Keratinocyte (primary cell): ENCODE measurements at regions not wholly inside any gene's neighbourhood (a gene's known extent, or its start where the extent isn't known, plus 50 kb on each side); places are given as distances from the start of the nearest gene placed in this dataset.

Experiments
- DNase-seq: peaks from one replicate; pipeline ENCODE4 v3.0.0-alpha.2; 2011; ENCODE audit warnings: low read depth, missing footprints, low spot score
- FAIRE-seq: peaks from 2 replicates; lab custom pipeline; 2011; peaks lifted over from hg19 to GRCh38; lab: Jason Lieb, UNC
- H2AFZ ChIP-seq: 2 replicates; pipeline ENCODE4 v1.6.0; 2012; ENCODE audit warnings: low read length, control low read depth, inconsistent platforms; ENCODE audit not compliant: control insufficient read depth
- H3K27ac ChIP-seq: 2 replicates; pipeline ENCODE4 v1.5.1; 2011; ENCODE audit warnings: low read length; ENCODE audit not compliant: control insufficient read depth, insufficient read depth
- H3K27me3 ChIP-seq: 3 replicates; pipeline ENCODE4 v1.6.0; 2011; ENCODE audit warnings: low read length; ENCODE audit not compliant: control insufficient read depth, insufficient read depth; ENCODE audit errors: extremely low read depth
- H3K36me3 ChIP-seq, 2 experiments: 2 replicates in 1 of 2; 3 replicates in 1 of 2; pipeline ENCODE4 v1.5.1; 2011; ENCODE audit warnings: low read length in 2 of 2, mild to moderate bottlenecking in 1 of 2; ENCODE audit not compliant: control insufficient read depth in 2 of 2, insufficient read depth in 2 of 2; ENCODE audit errors: extremely low read depth in 1 of 2
- H3K4me1 ChIP-seq: 3 replicates; pipeline ENCODE4 v1.5.1; 2011; ENCODE audit warnings: low read length; ENCODE audit not compliant: control insufficient read depth, insufficient read depth; ENCODE audit errors: extremely low read depth
- H3K4me2 ChIP-seq: 3 replicates; pipeline ENCODE4 v1.6.0; 2011; ENCODE audit warnings: low read depth, low read length; ENCODE audit not compliant: control insufficient read depth, insufficient read depth; ENCODE audit errors: extremely low read depth
- H3K4me3 ChIP-seq, 3 experiments: fragments of 200-600 bp in 1 of 3; sonication (generic) in 1 of 3; 2 replicates in 2 of 3; 3 replicates in 1 of 3; pipeline ENCODE4 v1.5.1; 2011 to 2016; ENCODE audit warnings: low read length in 3 of 3, mild to moderate bottlenecking in 3 of 3, control low read depth in 2 of 3, inconsistent platforms in 1 of 3, low read depth in 1 of 3, mixed read lengths in 1 of 3, mixed run types in 1 of 3, moderate library complexity in 1 of 3; ENCODE audit not compliant: control insufficient read depth in 2 of 3, insufficient read depth in 2 of 3; ENCODE audit errors: extremely low read depth in 1 of 3
- H3K79me2 ChIP-seq: 2 replicates; pipeline ENCODE4 v1.6.0; 2012; ENCODE audit warnings: low read length; ENCODE audit not compliant: control insufficient read depth, insufficient read depth
- H3K9ac ChIP-seq: 3 replicates; pipeline ENCODE4 v1.6.0; 2011; ENCODE audit warnings: low read length; ENCODE audit not compliant: control insufficient read depth, insufficient read depth; ENCODE audit errors: extremely low read depth
- H3K9me1 ChIP-seq: 3 replicates; pipeline ENCODE4 v1.6.0; 2011; ENCODE audit warnings: low read length; ENCODE audit not compliant: control insufficient read depth, insufficient read depth; ENCODE audit errors: extremely low read depth
- H3K9me3 ChIP-seq: 2 replicates; pipeline ENCODE4 v1.5.1; 2012; ENCODE audit warnings: low read depth, low read length; ENCODE audit not compliant: control insufficient read depth
- H4K20me1 ChIP-seq: 3 replicates; pipeline ENCODE4 v1.6.0; 2011; ENCODE audit warnings: low read length; ENCODE audit not compliant: control insufficient read depth, insufficient read depth; ENCODE audit errors: extremely low read depth
- EZH2 ChIP-seq: IDR thresholded peaks from one replicate; pipeline ENCODE4 v1.6.1; 2012; ENCODE audit warnings: inconsistent platforms, mild to moderate bottlenecking, low read length, moderate library complexity
- dilution Hi-C: fragments of 300-500 bp; cut with MboI; formaldehyde crosslinking; loops from one replicate; pipeline ENCODE4 v1.7.0; 2020; ENCODE audit warnings: low sequenced_read_pairs; ENCODE audit not compliant: extremely low pct_ligation_motif_present
- TF ChIP-seq, protein P1 (sequence below), 3 experiments: IDR thresholded peaks in 1 of 3; conservative IDR thresholded peaks in 1 of 3; optimal IDR thresholded peaks in 1 of 3; 2 replicates in 2 of 3; 3 replicates in 1 of 3; pipeline versions ENCODE3 to v1.5.1; 2011; ENCODE audit warnings: low read length in 3 of 3, mild to moderate bottlenecking in 3 of 3, moderate library complexity in 2 of 3, control low read depth in 1 of 3, inconsistent platforms in 1 of 3; ENCODE audit not compliant: insufficient read depth in 2 of 3; ENCODE audit errors: extremely low read depth in 1 of 3

DNA sequence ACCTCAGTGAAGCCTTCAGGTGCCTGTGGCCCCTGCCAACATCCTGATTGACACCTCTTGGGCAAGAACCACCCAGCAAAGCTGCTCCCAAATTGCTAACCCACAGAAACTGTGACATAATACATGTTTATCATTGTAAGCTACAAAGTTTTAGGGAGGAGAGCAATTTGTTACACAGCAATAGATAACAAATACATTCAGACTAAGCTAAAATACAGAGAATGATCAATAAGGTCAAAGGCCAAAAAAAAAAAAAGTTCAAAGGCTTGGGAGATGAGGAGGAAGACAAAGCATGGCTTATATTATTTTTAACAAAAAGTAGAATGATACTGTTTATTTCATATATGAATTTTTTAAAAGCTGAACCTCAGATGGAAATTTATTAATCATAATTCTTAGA, 105.9 kb downstream of the ID4 start:
- FAIRE-seq (no peak), DNase-seq (no peak)
- Histone ChIP-seq H4K20me1 (no peaks in the 10 kb centered on the region), H3K4me3 (no peak overlapping the region), H3K4me2 (no peak overlapping the region), H3K27ac (no peak overlapping the region), H3K9ac (no peak overlapping the region), H3K36me3 (no peaks in the 10 kb centered on the region), H2AFZ (no peak overlapping the region), H3K4me1 (no peaks in the 10 kb centered on the region), H3K79me2 (no peaks in the 10 kb centered on the region), H3K9me3 (no peaks in the 10 kb centered on the region), H3K9me1 (no peaks in the 10 kb centered on the region), H3K27me3 (no peaks in the 10 kb centered on the region)
- dilution Hi-C loops = no loop called here
- TF ChIP-seq, protein P1, sequence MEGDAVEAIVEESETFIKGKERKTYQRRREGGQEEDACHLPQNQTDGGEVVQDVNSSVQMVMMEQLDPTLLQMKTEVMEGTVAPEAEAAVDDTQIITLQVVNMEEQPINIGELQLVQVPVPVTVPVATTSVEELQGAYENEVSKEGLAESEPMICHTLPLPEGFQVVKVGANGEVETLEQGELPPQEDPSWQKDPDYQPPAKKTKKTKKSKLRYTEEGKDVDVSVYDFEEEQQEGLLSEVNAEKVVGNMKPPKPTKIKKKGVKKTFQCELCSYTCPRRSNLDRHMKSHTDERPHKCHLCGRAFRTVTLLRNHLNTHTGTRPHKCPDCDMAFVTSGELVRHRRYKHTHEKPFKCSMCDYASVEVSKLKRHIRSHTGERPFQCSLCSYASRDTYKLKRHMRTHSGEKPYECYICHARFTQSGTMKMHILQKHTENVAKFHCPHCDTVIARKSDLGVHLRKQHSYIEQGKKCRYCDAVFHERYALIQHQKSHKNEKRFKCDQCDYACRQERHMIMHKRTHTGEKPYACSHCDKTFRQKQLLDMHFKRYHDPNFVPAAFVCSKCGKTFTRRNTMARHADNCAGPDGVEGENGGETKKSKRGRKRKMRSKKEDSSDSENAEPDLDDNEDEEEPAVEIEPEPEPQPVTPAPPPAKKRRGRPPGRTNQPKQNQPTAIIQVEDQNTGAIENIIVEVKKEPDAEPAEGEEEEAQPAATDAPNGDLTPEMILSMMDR (optimal IDR thresholded peaks at IDR 0.05 in 1 of 3, IDR thresholded peaks at IDR 0.05 in 1 of 3, conservative IDR thresholded peaks at IDR 0.05 in 1 of 3; ENCODE audit: extremely low read depth in 1 of 3, insufficient read depth in 2 of 3, low read length in 3 of 3) = no peak
- TF ChIP-seq EZH2 = no peak

DNA sequence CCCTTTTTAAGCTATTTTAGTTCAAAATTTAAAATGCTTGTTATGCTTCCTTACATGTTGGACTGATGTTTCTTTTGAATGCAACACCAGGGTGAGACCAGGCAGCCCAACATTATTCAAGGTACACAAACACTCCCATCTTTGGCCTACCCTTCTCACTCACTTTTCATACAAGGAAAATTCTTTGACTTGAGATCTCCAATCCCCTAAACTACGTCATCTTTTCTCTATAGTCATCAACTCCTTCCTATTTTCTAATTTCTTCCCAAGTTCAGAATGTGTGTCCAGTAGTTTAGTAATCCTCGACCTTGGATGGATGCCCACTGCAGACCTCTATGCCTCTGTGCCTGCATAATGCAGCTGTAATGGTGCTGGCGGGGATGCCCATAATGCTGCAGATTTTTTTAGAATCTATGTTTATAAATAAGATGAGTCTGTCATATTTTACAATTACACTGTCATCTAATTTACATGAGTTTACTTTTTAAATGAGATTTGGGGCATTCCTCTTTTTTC, 108.7 kb downstream of the ID4 start:
- FAIRE-seq (no peak), DNase-seq (no peak)
- no peak overlapping the region for H3K9ac ChIP-seq
- H3K4me1 ChIP-seq = no peaks in the 10 kb centered on the region
- dilution Hi-C loops = no loop called here
- no peak overlapping the region for H3K4me2 ChIP-seq
- H3K36me3 ChIP-seq = no peaks in the 10 kb centered on the region
- TF ChIP-seq, protein P1 (optimal IDR thresholded peaks at IDR 0.05 in 1 of 3, IDR thresholded peaks at IDR 0.05 in 1 of 3, conservative IDR thresholded peaks at IDR 0.05 in 1 of 3; ENCODE audit: extremely low read depth in 1 of 3, insufficient read depth in 2 of 3, low read length in 3 of 3) = no peak
- no peak for TF ChIP-seq EZH2
- no peaks in the 10 kb centered on the region for H3K9me1 ChIP-seq
- no peak overlapping the region for H3K27ac ChIP-seq
- H3K9me3 ChIP-seq = no peaks in the 10 kb centered on the region
- no peaks in the 10 kb centered on the region for H3K79me2 ChIP-seq
- no peak overlapping the region for H2AFZ ChIP-seq
- H4K20me1 ChIP-seq = no peaks in the 10 kb centered on the region
- H3K27me3 ChIP-seq = no peaks in the 10 kb centered on the region
- no peak overlapping the region for H3K4me3 ChIP-seq
